ENCODE measurements at regions not wholly inside any gene's neighbourhood (a gene's known extent, or its start where the extent isn't known, plus 50 kb on each side); places are given as distances from the start of the nearest gene placed in this dataset.
"Not testable (repeated sequence)": the region's sequence is repeated elsewhere in the genome, so short reads cannot be mapped to it uniquely, and the experiment has no call there.

- peak; percentile 38 for DNase-seq (ENCODE audit: insufficient read length, low spot score)
- FAIRE-seq: no peak
Observed at GRCh38 chr1:195717651-195718050, 890.6 kb downstream of the KCNT2 start.

- FAIRE-seq (no peak), DNase-seq (ENCODE audit: insufficient read length, low spot score) (no peak)
Observed at GRCh38 chr1:195715652-195716051, 892.6 kb downstream of the KCNT2 start.

- DNase-seq (ENCODE audit: insufficient read length, low spot score): peak; percentile 10
- FAIRE-seq: no peak
Observed at GRCh38 chr1:195714248-195714647, 894.0 kb downstream of the KCNT2 start.

GRCh38 chr1:195709821-195710220, 898.4 kb downstream of the KCNT2 start:
- no peak for FAIRE-seq

GRCh38 chr1:195704028-195704427, 904.2 kb downstream of the KCNT2 start:
- DNase-seq (ENCODE audit: insufficient read length, low spot score): no peak
- FAIRE-seq: no peak

More at GRCh38 chr1:195709821-195710220, 898.4 kb downstream of the KCNT2 start:
- no peak for DNase-seq (ENCODE audit: insufficient read length, low spot score)

- DNase-seq (ENCODE audit: insufficient read length, low spot score): no peak
- FAIRE-seq: no peak
Observed at GRCh38 chr1:195701149-195701548, 907.1 kb downstream of the KCNT2 start.

- FAIRE-seq (no peak), DNase-seq (ENCODE audit: insufficient read length, low spot score) (no peak)
Observed at GRCh38 chr1:195697130-195697529, 911.1 kb downstream of the KCNT2 start.

GRCh38 chr1:195686764-195687163, 921.5 kb downstream of the KCNT2 start:
- DNase-seq (ENCODE audit: insufficient read length, low spot score): no peak
- no peak for FAIRE-seq

GRCh38 chr1:195664628-195665027, 943.6 kb downstream of the KCNT2 start:
- FAIRE-seq (peak; percentile 60), DNase-seq (ENCODE audit: insufficient read length, low spot score) (no peak)

- DNase-seq (ENCODE audit: insufficient read length, low spot score): peak; percentile 22
- FAIRE-seq: no peak
Observed at GRCh38 chr1:195663549-195664280, 944.5 kb downstream of the KCNT2 start.

GRCh38 chr1:195656780-195657179, 951.5 kb downstream of the KCNT2 start:
- DNase-seq (ENCODE audit: insufficient read length, low spot score) (no peak), FAIRE-seq (no peak)

GRCh38 chr1:195648875-195649274, 959.4 kb downstream of the KCNT2 start:
- FAIRE-seq; DNase-seq (ENCODE audit: insufficient read length, low spot score): not testable (repeated sequence)

- FAIRE-seq (no peak), DNase-seq (ENCODE audit: insufficient read length, low spot score) (no peak)
Observed at GRCh38 chr1:195637539-195637938, 970.7 kb downstream of the KCNT2 start.

GRCh38 chr1:195618287-195618686, 990.0 kb downstream of the KCNT2 start:
- FAIRE-seq (no peak), DNase-seq (ENCODE audit: insufficient read length, low spot score) (no peak)

GRCh38 chr1:195617106-195617505, 991.1 kb downstream of the KCNT2 start:
- DNase-seq (ENCODE audit: insufficient read length, low spot score) (no peak), FAIRE-seq (no peak)

- no peak for DNase-seq (ENCODE audit: insufficient read length, low spot score)
- no peak for FAIRE-seq
Observed at GRCh38 chr1:195608883-195609282, 999.4 kb downstream of the KCNT2 start.

GRCh38 chr1:195606483-195606882, 1001.8 kb downstream of the KCNT2 start:
- FAIRE-seq (no peak), DNase-seq (ENCODE audit: insufficient read length, low spot score) (no peak)

GRCh38 chr1:195604287-195604686, 1004.0 kb downstream of the KCNT2 start:
- DNase-seq (ENCODE audit: insufficient read length, low spot score): peak; percentile 27

GRCh38 chr1:195597891-195598290, 1010.3 kb downstream of the KCNT2 start:
- FAIRE-seq: no peak
- no peak for DNase-seq (ENCODE audit: insufficient read length, low spot score)

More at GRCh38 chr1:195604287-195604686, 1004.0 kb downstream of the KCNT2 start:
- FAIRE-seq: no peak

GRCh38 chr1:195594773-195595172, 1013.5 kb downstream of the KCNT2 start:
- DNase-seq (ENCODE audit: insufficient read length, low spot score): no peak
- FAIRE-seq: no peak

GRCh38 chr1:195594322-195594721, 1013.9 kb downstream of the KCNT2 start:
- no peak for FAIRE-seq
- DNase-seq (ENCODE audit: insufficient read length, low spot score): no peak

- no peak for FAIRE-seq
Observed at GRCh38 chr1:195591917-195592672, 1016.1 kb downstream of the KCNT2 start.

More at GRCh38 chr1:195591917-195592672, 1016.1 kb downstream of the KCNT2 start:
- DNase-seq (ENCODE audit: insufficient read length, low spot score): peak; percentile 29

Data from HTR-8/SVneo (cell line).